HCT116 (cell line): ENCODE measurements at regions not wholly inside any gene's neighbourhood (a gene's known extent, or its start where the extent isn't known, plus 50 kb on each side); places are given as distances from the start of the nearest gene placed in this dataset.

ENCODE experiments used
- ATAC-seq: fragments of 200-7000 bp; cut with Tn5 transposase; 2 replicates; pipeline ENCODE4 v1.9.1; 2020; ENCODE audit warnings: mild to moderate bottlenecking, moderate library complexity
- BruUV-seq: library from RNA; stranded (reverse); fragments of 400-500 nt; replicated peaks from 2 replicates; lab custom pipeline; 2021; lab: Mats Ljungman, UMichigan
- CTCF ChIA-PET: fragments of 300-600 bp; sonication (Branson Sonifier 250); formaldehyde crosslinking; loops from one replicate; lab custom pipeline; 2021; ENCODE audit warnings: antibody characterized with exemption; lab: Charles Lee
- POLR2A ChIA-PET: fragments of 300-600, 350-600 bp; sonication (Branson Sonifier 250); formaldehyde crosslinking; loops from one replicate; lab custom pipeline; 2021; ENCODE audit warnings: antibody characterized with exemption; lab: Charles Lee
- RAD21 ChIA-PET, 2 experiments: fragments of 300-600 bp; sonication (Branson Sonifier 250); formaldehyde crosslinking; loops; one replicate each; lab custom pipeline; 2023; ENCODE audit warnings: low total read pairs in 2 of 2; ENCODE audit not compliant: uncharacterized antibody in 2 of 2, unreplicated experiment in 2 of 2, low non-redundant PET in 1 of 2; lab: Charles Lee
- DNase-seq: peaks from one replicate; pipeline ENCODE4 v3.0.0-alpha.2; 2010; ENCODE audit warnings: low read depth, low spot score
- H2AFZ ChIP-seq: fragments of 200-600 bp; shearing (Covaris generic), sonication (generic); 2 replicates; pipeline ENCODE4 v1.6.1; 2017; ENCODE audit warnings: low read depth, mixed run types, mixed read lengths, antibody characterized with exemption, low read length; ENCODE audit not compliant: poor library complexity, severe bottlenecking
- H3K27ac ChIP-seq: 2 replicates; pipeline ENCODE4 v1.5.1; 2012; ENCODE audit warnings: low read depth, low read length
- H3K27me3 ChIP-seq: fragments of 200-600 bp; sonication (generic); 2 replicates; pipeline ENCODE4 v1.6.1; 2016; ENCODE audit warnings: mixed run types, low read length, mixed read lengths; ENCODE audit not compliant: insufficient read depth
- H3K36me3 ChIP-seq, 2 experiments: fragments of 200-500 bp in 1 of 2; fragments of 200-600 bp in 1 of 2; sonication (Bioruptor generic) in 1 of 2; sonication (generic) in 1 of 2; 2 replicates each; pipeline versions ENCODE4 v1.5.1 to v1.6.1; 2014 to 2016; ENCODE audit warnings: low read length in 2 of 2, inconsistent platforms in 1 of 2, mixed read lengths in 1 of 2, mixed run types in 1 of 2; ENCODE audit not compliant: insufficient read depth in 2 of 2, control insufficient read depth in 1 of 2
- H3K4me1 ChIP-seq, 2 experiments: fragments of 200-600 bp in 1 of 2; sonication (generic) in 1 of 2; 2 replicates each; pipeline versions ENCODE4 v1.5.1 to v1.6.1; 2012 to 2017; ENCODE audit warnings: low read length in 2 of 2, inconsistent platforms in 1 of 2, mild to moderate bottlenecking in 1 of 2, mixed read lengths in 1 of 2, mixed run types in 1 of 2, moderate library complexity in 1 of 2; ENCODE audit not compliant: insufficient read depth in 2 of 2, control insufficient read depth in 1 of 2
- H3K4me2 ChIP-seq: fragments of 200-600 bp; sonication (generic); 2 replicates; pipeline ENCODE4 v1.6.1; 2017; ENCODE audit warnings: mixed run types, low read length, mixed read lengths
- H3K4me3 ChIP-seq, 2 experiments: fragments of 200-600 bp in 1 of 2; sonication (generic) in 1 of 2; replicated peaks in 1 of 2; 2 replicates each; pipeline ENCODE4 v1.5.1; 2011 to 2016; ENCODE audit warnings: low read length in 2 of 2, control low read depth in 1 of 2, low read depth in 1 of 2, mild to moderate bottlenecking in 1 of 2, mixed read lengths in 1 of 2, mixed run types in 1 of 2
- H3K79me2 ChIP-seq: fragments of 200-600 bp; sonication (generic); 2 replicates; pipeline ENCODE4 v1.6.1; 2017; ENCODE audit warnings: mild to moderate bottlenecking, mixed run types, low read length, moderate library complexity, mixed read lengths; ENCODE audit not compliant: insufficient read depth
- H3K9ac ChIP-seq: fragments of 200-600 bp; sonication (generic); 2 replicates; pipeline ENCODE4 v1.6.1; 2016; ENCODE audit warnings: low read length, mixed read lengths
- H3K9me2 ChIP-seq: fragments of 200-600 bp; sonication (generic), shearing (Covaris generic); 2 replicates; pipeline ENCODE4 v1.6.1; 2017; ENCODE audit warnings: mixed run types, mild to moderate bottlenecking, moderate library complexity; ENCODE audit not compliant: insufficient read depth
- H3K9me3 ChIP-seq, 2 experiments: fragments of 200-500 bp in 1 of 2; fragments of 200-600 bp in 1 of 2; sonication (Bioruptor generic) in 1 of 2; sonication (generic) in 1 of 2; 2 replicates each; pipeline ENCODE4 v1.6.1; 2014 to 2017; ENCODE audit warnings: low read length in 2 of 2, mixed read lengths in 2 of 2, inconsistent platforms in 1 of 2, low read depth in 1 of 2, mild to moderate bottlenecking in 1 of 2, mixed run types in 1 of 2, moderate library complexity in 1 of 2; ENCODE audit not compliant: control insufficient read depth in 1 of 2, insufficient read depth in 1 of 2
- H4K20me1 ChIP-seq: fragments of 200-600 bp; sonication (generic), shearing (Covaris generic); 2 replicates; pipeline ENCODE4 v1.6.1; 2017; ENCODE audit warnings: mixed run types, mild to moderate bottlenecking, moderate library complexity; ENCODE audit not compliant: insufficient read depth
- ATF3 ChIP-seq: IDR thresholded peaks from 2 replicates; pipeline ENCODE4 v1.6.1; 2012
- CBX3 ChIP-seq: IDR thresholded peaks from 2 replicates; pipeline ENCODE4 v1.6.1; 2012; ENCODE audit warnings: low read depth
- EGR1 ChIP-seq: IDR thresholded peaks from 2 replicates; pipeline ENCODE4 v1.6.1; 2012; ENCODE audit warnings: low read depth
- ELF1 ChIP-seq: IDR thresholded peaks from 2 replicates; pipeline ENCODE4 v1.6.1; 2012; ENCODE audit warnings: low read depth, borderline replicate concordance
- EZH2 ChIP-seq: fragments of 200-600 bp; sonication (generic); IDR thresholded peaks from 2 replicates; pipeline ENCODE4 v1.6.1; 2017; ENCODE audit warnings: antibody characterized with exemption, mixed run types
- FOSL1 ChIP-seq: IDR thresholded peaks from 2 replicates; pipeline ENCODE4 v1.6.1; 2012; ENCODE audit warnings: low read depth
- POLR2A ChIP-seq: IDR thresholded peaks from 2 replicates; pipeline ENCODE4 v1.7.0; 2011; ENCODE audit warnings: borderline replicate concordance; ENCODE audit not compliant: insufficient read depth, insufficient read length; ENCODE audit errors: extremely low read depth
- POLR2AphosphoS5 ChIP-seq: IDR thresholded peaks from 2 replicates; pipeline ENCODE4 v1.6.1; 2011; ENCODE audit warnings: mild to moderate bottlenecking, low read depth, low read length, moderate library complexity
- REST ChIP-seq: IDR thresholded peaks from 2 replicates; pipeline ENCODE4 v1.6.1; 2012; ENCODE audit warnings: low read depth
- TCF7L2 ChIP-seq: IDR thresholded peaks from 2 replicates; pipeline ENCODE4 v1.7.0; 2011; ENCODE audit warnings: borderline replicate concordance, inconsistent platforms; ENCODE audit not compliant: insufficient read depth, insufficient read length; ENCODE audit errors: extremely low read depth
- YY1 ChIP-seq: IDR thresholded peaks from 2 replicates; pipeline ENCODE4 v1.6.1; 2011; ENCODE audit warnings: low read length, low read depth, moderate library complexity, mild to moderate bottlenecking; ENCODE audit not compliant: insufficient replicate concordance; ENCODE audit errors: extremely low read depth
- ZBTB33 ChIP-seq: IDR thresholded peaks from 2 replicates; pipeline ENCODE4 v1.6.1; 2011; ENCODE audit warnings: mild to moderate bottlenecking, low read length, moderate library complexity; ENCODE audit not compliant: insufficient replicate concordance; ENCODE audit errors: extremely low read depth
- ZFX ChIP-seq: fragments of 450-650 bp; IDR thresholded peaks from 2 replicates; pipeline ENCODE4 v1.6.1; 2017
- intact Hi-C: fragments of 100-400 bp; cut with micrococcal nuclease; formaldehyde crosslinking; loops from 2 replicates; pipeline ENCODE4 v1.10.0; 2022

- ChIA-PET RAD21 (no interaction called here), CTCF (no interaction called here), POLR2A (no interaction called here)
- no peak overlapping the region for H2AFZ ChIP-seq
- no peaks in the 10 kb centered on the region for H3K27me3 ChIP-seq
- no peaks in the 10 kb centered on the region for H3K36me3 ChIP-seq
- BruUV-seq: no TSS peak
- no peaks in the 10 kb centered on the region for H4K20me1 ChIP-seq
- H3K9ac ChIP-seq: no peak overlapping the region
- H3K27ac ChIP-seq: no peak overlapping the region
- ATAC-seq (no peak), DNase-seq (no peak)
- no peak overlapping the region for H3K4me3 ChIP-seq
- no peak overlapping the region for H3K4me2 ChIP-seq
- no peaks in the 10 kb centered on the region for H3K79me2 ChIP-seq
- intact Hi-C loops: no loop called here
- no peaks in the 10 kb centered on the region for H3K9me2 ChIP-seq
- peaks cover 0 to 26% of the 10 kb centered on the region in 2 experiments; a peak in 2 of 4 replicates for H3K4me1 ChIP-seq
- TF ChIP-seq ELF1: no peak
- TF ChIP-seq, all 23 proteins: peak for 0
- no peaks in the 10 kb centered on the region for H3K9me3 ChIP-seq
Observed at GRCh38 chr5:135225856-135226560, 173.0 kb downstream of the MACROH2A1 start.

- Histone ChIP-seq H3K4me3 (no peak overlapping the region), H3K27me3 (no peaks in the 10 kb centered on the region), H3K9ac (no peak overlapping the region), H3K79me2 (no peaks in the 10 kb centered on the region), H3K9me2 (no peaks in the 10 kb centered on the region), H4K20me1 (no peaks in the 10 kb centered on the region), H3K4me2 (no peak overlapping the region), H2AFZ (no peak overlapping the region), H3K4me1 (peaks cover 0 to 19% of the 10 kb centered on the region in 2 experiments; a peak in 2 of 4 replicates), H3K27ac (no peak overlapping the region), H3K36me3 (no peaks in the 10 kb centered on the region), H3K9me3 (no peaks in the 10 kb centered on the region)
- no TSS peak for BruUV-seq
- ChIA-PET POLR2A (no interaction called here), CTCF (no interaction called here), RAD21 (no interaction called here)
- DNase-seq (no peak), ATAC-seq (no peak)
- intact Hi-C loops: no loop called here
- TF ChIP-seq POLR2AphosphoS5 (no peak), YY1 (no peak), CBX3 (no peak), REST (no peak), TCF7L2 (no peak), ZFX (no peak), ZBTB33 (no peak), POLR2A (no peak), FOSL1 (no peak), ATF3 (no peak), EZH2 (no peak), EGR1 (no peak)
Observed at GRCh38 chr5:135223891-135224625, 175.0 kb downstream of the MACROH2A1 start.
